Embryonic facial prominence (tissue), 1 donor: ENCODE measurements at regions not wholly inside any gene's neighbourhood (a gene's known extent, or its start where the extent isn't known, plus 50 kb on each side); places are given as distances from the start of the nearest gene placed in this dataset.
"Not testable (repeated sequence)": the region's sequence is repeated elsewhere in the genome, so short reads cannot be mapped to it uniquely, and the experiment has no call there.

ENCODE experiments used
- DNase-seq: peaks from one replicate; pipeline ENCODE4 v3.0.0-alpha.2; 2016; ENCODE audit errors: extremely low spot score

- no peak for DNase-seq
These were observed 598.4 kb downstream of the FBXO15 start for GRCh38 chr18:73549236-73549635.

- no peak for DNase-seq
These were observed 602.2 kb downstream of the FBXO15 start for GRCh38 chr18:73545472-73545871.

GRCh38 chr18:73544617-73545016 lies 603.0 kb downstream of the FBXO15 start:
- no peak for DNase-seq

- no peak for DNase-seq
These were observed 603.6 kb downstream of the FBXO15 start for GRCh38 chr18:73544032-73544431.

- DNase-seq: no peak
These were observed 611.6 kb downstream of the FBXO15 start for GRCh38 chr18:73535990-73536389.

- DNase-seq: no peak
These were observed 612.4 kb downstream of the FBXO15 start for GRCh38 chr18:73535189-73535588.

- no peak for DNase-seq
These were observed 616.0 kb downstream of the FBXO15 start for GRCh38 chr18:73531601-73532000.

- DNase-seq: no peak
These were observed 619.6 kb downstream of the FBXO15 start for GRCh38 chr18:73528066-73528465.

- no peak for DNase-seq
These were observed 627.4 kb downstream of the FBXO15 start for GRCh38 chr18:73520229-73520628.

GRCh38 chr18:73516056-73516455 lies 631.6 kb downstream of the FBXO15 start:
- DNase-seq: not testable (repeated sequence)

GRCh38 chr18:73514449-73514848 lies 633.2 kb downstream of the FBXO15 start:
- no peak for DNase-seq

GRCh38 chr18:73511771-73512503 lies 635.7 kb downstream of the FBXO15 start:
- no peak for DNase-seq

GRCh38 chr18:73509460-73509859 lies 638.2 kb downstream of the FBXO15 start:
- DNase-seq: no peak

- no peak for DNase-seq
These were observed 635.5 kb upstream of the NETO1 start for GRCh38 chr18:73503326-73503725.

- DNase-seq: no peak
These were observed 620.2 kb upstream of the NETO1 start for GRCh38 chr18:73487966-73488365.

- DNase-seq: no peak
These were observed 617.4 kb upstream of the NETO1 start for GRCh38 chr18:73485166-73485565.

- no peak for DNase-seq
These were observed 615.1 kb upstream of the NETO1 start for GRCh38 chr18:73482901-73483300.

GRCh38 chr18:73479477-73479876 lies 611.7 kb upstream of the NETO1 start:
- DNase-seq: no peak

GRCh38 chr18:73478191-73478590 lies 610.4 kb upstream of the NETO1 start:
- no peak for DNase-seq

GRCh38 chr18:73476031-73476430 lies 608.2 kb upstream of the NETO1 start:
- DNase-seq: no peak

GRCh38 chr18:73462092-73462491 lies 594.3 kb upstream of the NETO1 start:
- DNase-seq: no peak

- no peak for DNase-seq
These were observed 593.9 kb upstream of the NETO1 start for GRCh38 chr18:73461780-73462059.

- no peak for DNase-seq
These were observed 593.4 kb upstream of the NETO1 start for GRCh38 chr18:73461038-73461779.
